ENCODE measurements at regions not wholly inside any gene's neighbourhood (a gene's known extent, or its start where the extent isn't known, plus 50 kb on each side); places are given as distances from the start of the nearest gene placed in this dataset.

DNA sequence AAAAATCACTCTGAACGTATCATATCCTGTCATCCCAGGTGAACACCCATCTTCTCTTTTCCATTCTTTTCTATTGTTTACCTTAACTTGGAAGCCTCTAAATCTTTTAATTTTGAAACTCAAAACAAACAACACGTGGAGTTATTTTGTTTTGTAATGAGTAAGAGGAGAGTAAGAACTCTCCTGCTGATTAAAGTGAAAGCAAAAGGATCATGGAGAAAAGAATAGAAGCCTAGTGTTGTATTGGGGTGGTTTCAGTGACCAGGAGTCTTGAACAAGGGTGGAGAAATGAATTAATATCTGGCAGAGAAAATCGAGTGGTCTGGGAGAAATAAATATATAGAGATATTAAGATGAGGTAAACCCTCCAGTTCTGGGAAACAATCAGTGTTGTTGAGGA lies 237.4 kb upstream of the UGT8 start:
- no peak for DNase-seq (ENCODE audit: low read depth in 2 of 2)

DNA sequence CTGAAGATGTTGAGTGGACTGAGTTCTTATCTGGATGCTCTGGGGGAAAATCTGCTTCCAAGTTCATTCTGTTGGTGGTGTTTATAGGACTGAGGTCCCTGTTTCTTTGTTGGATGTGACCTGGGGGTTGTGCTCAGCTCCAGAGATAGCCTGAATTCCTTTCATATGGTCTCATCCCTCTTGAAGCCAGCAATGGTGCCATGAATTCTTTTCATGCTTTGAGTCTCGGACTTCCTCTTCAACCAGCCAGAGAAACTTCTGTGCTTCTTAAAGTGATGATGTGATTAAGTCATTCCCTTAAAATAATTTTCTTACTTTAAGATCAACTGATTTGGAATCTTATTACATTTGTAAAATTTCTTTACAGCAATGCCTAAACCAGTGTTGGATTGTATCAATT lies 233.8 kb upstream of the UGT8 start:
- no peak for DNase-seq (ENCODE audit: low read depth in 2 of 2)

DNA sequence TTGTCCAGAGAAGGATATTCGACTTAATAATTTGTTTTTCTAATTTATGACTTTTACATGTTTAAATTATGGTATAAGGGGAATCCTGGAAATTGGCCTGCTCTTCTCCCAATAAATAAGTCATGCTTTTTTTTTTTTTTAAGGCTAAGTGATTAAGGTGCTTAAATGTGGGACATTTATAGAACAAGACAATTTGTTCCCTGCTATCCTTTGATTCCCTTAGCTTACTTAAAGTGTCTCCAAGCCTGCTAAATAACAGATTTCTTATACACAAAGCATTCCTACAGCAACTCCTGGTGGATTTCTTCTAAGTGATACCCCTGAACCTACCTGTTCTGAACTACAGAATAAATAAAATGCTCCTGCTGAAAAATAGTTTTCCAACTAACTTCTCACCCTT lies 233.0 kb upstream of the UGT8 start:
- no peak for DNase-seq (ENCODE audit: low read depth in 2 of 2)

DNA sequence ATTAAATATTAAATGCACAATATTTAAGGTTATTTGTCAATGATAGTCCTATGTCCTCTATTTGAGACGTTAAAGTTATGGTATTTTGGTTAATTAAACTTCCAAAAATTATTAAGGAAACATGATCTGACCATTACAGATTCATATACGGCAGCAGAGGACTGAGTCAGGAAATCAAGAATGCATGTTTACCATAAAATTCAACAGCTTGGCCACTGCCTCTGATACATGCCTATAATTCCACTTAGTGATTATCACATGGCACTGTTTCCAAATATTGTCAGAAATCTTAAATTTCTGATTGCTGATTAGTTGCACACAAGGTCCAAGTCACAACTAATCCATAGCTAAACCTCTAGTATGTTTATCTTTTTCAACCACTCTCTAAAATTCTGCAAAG lies 232.2 kb upstream of the UGT8 start:
- DNase-seq (ENCODE audit: low read depth in 2 of 2), result no peak

DNA sequence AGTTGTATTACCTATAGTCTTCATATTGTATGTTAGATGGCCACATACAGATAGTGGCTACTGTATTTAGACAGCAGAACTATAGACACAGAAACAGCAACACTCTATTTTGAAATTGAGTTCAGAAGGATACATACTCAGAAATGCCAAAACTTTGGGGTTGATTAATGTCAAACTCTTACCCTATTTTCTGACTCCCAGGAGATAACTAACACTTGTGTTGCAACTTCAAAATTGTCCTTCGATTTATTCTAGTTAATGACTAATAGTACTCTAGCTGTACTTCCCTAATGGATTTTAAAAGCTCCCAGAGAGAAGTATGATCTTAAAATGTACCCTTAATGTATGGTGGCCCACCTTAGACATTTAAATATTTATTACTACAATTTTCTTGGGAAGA lies 229.9 kb upstream of the UGT8 start:
- DNase-seq (ENCODE audit: low read depth in 2 of 2), result no peak

DNA sequence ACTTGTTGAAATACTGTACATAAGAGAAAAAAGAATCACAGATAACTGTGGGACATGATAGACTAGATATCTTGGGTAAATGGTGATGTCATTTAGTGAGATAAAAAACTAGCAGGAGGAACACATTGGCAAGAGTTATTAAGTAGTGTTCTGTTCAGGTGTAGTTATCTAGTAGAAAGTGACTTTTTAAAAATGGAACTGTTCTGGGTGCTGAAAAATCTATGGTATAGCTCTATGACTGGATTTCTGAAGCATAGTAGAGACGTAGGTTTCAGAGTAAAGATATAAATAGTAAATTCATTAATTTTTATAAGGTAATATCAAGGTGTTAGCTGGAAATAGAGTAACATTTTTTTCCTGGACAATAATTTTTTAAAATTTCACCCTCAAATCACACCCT lies 225.1 kb upstream of the UGT8 start:
- DNase-seq (ENCODE audit: low read depth in 2 of 2), result no peak

- no peak for DNase-seq (ENCODE audit: low read depth in 2 of 2)
These were observed 220.2 kb upstream of the UGT8 start for GRCh38 chr4:114378305-114378903.

- DNase-seq (ENCODE audit: low read depth in 2 of 2), result no peak
These were observed 215.5 kb upstream of the UGT8 start for GRCh38 chr4:114383067-114383466.

- no peak for DNase-seq (ENCODE audit: low read depth in 2 of 2)
These were observed 214.9 kb upstream of the UGT8 start for GRCh38 chr4:114383721-114384120.

- DNase-seq (ENCODE audit: low read depth in 2 of 2), result no peak
These were observed 214.0 kb upstream of the UGT8 start for GRCh38 chr4:114384629-114385028.

DNA sequence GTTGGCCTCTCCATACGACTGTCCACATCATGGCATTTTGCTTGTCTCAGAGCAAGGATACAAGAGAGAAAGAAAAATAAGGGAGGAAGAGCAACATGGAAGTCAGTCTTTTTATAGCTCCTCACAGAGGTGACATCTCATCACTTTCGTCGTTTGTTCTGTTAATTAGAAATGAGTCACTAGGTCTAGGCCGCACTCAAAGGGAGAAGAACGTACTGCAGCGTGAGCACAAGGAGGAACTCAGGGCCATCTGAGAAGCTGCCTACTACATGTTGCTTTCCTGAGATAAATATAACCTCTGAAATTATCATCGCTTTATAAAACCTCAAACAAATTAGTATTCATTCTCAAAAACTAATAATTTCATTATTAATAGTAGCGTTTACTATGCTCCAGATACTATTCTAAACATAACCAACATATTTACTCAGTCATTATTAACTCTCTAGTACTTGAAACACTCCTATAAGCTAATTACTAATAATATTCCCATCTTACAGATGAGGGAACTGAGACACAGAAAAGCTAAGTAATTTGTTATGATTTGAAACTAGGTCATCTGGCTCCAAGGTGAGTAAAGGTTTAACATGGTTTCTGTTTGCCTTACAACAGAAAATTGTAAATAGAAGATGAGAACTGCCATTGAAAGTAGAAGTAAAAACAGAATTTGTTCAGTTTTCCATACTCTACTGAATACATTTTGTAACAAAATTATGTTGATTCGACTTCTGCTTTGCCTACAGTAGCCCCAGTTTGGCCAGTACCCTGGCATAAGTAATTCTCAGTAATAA lies 213.2 kb upstream of the UGT8 start:
- no peak for DNase-seq (ENCODE audit: low read depth in 2 of 2)

DNA sequence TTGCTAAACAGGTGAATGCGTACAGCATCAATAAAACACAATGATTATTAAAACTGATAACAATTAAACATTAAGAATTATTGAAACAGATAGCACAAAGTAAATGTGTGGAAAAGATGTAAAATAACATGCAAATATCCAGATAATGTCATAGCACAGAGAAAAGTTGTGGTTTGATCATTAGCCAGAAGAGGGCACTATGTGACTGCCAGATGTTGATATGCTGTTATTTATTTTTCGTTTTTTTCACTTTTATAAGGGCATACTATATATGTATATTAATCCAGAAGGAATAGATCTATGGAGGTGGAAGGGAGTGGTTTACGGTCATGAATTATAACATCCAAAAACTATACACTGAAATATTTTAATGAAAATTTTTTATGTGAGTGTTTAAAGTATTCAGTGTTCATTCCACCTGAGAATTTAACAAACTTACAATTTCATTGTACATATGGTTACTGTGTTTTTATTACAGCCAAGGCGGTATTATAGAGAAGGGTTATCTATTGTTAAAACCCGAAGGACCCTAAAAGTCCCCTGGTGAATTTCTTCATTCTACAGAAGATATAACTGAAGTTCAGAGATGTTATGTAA lies 211.9 kb upstream of the UGT8 start:
- no peak for DNase-seq (ENCODE audit: low read depth in 2 of 2)

GRCh38 chr4:114389070-114389685 lies 209.4 kb upstream of the UGT8 start:
- DNase-seq (ENCODE audit: low read depth in 2 of 2), result no peak

DNA sequence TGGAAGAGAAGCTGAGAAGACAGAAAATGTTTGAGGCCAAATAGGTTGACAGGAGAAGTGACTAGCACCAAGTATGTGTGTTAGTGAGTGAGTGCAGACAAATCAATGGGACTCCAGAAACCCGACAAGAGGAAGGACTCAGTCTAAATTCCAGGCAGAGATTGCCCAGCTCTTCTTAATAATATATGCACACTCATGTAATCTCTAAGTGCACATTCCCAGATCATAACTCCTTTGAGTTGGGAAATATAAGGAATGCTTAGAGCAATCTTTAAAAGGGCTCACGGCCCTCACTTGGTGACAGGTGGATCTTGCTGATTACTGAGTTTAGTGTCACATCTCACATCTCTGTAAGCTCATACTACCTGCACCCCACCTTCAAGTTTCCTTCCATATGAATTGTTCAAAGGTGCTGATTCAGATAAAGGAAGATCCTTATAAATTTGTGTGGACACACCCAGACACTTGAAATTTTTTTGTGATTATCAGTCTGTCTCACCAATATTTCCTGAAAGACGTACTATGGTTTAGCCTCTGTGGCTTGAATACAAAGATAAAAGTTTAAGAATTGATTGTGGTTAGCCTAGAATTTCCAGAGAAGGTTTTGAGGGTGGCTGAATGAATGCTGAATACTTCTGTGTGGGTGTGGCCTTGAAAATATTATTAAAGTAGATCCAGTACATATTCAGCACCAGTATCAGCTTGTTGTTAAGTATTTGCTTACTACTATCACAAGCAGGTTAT lies 205.1 kb upstream of the UGT8 start:
- no peak for DNase-seq (ENCODE audit: low read depth in 2 of 2)

- DNase-seq (ENCODE audit: low read depth in 2 of 2), result no peak
These were observed 201.8 kb upstream of the UGT8 start for GRCh38 chr4:114396808-114397207.

GRCh38 chr4:114398410-114398809 lies 200.2 kb upstream of the UGT8 start:
- no peak for DNase-seq (ENCODE audit: low read depth in 2 of 2)

- no peak for DNase-seq (ENCODE audit: low read depth in 2 of 2)
These were observed 199.5 kb upstream of the UGT8 start for GRCh38 chr4:114399105-114399504.

GRCh38 chr4:114400531-114400930 lies 198.1 kb upstream of the UGT8 start:
- DNase-seq (ENCODE audit: low read depth in 2 of 2), result no peak

GRCh38 chr4:114401483-114401882 lies 197.1 kb upstream of the UGT8 start:
- no peak for DNase-seq (ENCODE audit: low read depth in 2 of 2)

- DNase-seq (ENCODE audit: low read depth in 2 of 2), result no peak
These were observed 181.4 kb upstream of the UGT8 start for GRCh38 chr4:114417214-114417613.

GRCh38 chr4:114420069-114420468 lies 178.5 kb upstream of the UGT8 start:
- no peak for DNase-seq (ENCODE audit: low read depth in 2 of 2)

DNA sequence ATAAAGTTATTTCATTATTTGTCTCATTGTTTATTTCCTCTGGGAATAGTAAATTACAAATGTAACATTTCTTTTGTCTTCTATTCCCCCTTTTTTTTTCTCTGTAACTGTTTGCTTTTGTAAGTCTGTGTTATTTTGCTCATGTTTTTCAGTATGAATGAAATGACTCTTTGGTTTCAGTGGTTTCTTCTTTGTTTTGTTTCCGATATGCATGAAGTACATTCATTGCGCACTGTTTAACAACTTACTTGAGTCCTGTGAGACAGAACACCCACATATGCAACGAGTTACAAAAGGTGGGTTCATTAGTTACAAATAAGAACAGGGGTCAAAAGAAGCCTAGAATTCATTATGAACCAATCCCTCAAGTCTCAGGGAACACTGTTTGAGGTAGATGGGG lies 175.0 kb upstream of the UGT8 start:
- DNase-seq (ENCODE audit: low read depth in 2 of 2), result no peak
